ENCODE measurements at regions not wholly inside any gene's neighbourhood (a gene's known extent, or its start where the extent isn't known, plus 50 kb on each side); places are given as distances from the start of the nearest gene placed in this dataset.

DNA sequence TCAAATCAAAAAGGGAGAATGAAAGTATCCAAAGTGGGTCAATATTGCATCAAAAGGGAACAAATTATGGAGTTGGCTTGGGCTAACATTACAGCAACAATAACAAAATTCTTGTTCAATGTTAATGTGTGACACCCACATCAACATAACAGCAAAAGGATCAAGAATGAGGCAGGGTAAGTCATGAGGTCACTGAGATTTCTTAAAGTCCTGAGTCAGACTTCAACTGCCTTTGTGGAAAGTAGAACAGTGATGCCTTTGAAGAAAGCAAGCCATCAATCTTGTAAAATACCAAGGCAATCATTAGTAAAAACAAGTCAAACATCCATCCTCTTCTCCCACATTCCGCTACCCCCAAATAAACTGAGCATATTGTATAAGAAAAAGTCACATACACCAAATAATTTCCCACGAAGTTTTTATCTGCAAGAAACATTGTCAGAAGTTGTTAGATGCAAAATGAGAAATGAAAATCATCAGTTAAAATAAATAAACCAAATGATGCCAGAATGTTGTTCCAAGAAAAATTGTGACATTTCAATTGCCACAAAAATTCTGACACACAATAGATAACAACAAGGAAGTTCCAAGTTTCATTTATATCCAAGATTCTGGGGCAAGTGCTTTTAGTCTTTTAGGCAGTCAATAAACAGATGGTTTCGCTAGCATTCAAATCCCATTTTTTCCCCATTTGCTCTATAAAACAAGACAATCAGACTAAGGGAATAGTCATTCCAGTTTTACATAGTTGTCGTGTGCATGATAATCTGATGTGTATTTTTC is 216.1 kb upstream of the SETBP1 start:
- no peak for DNase-seq

DNA sequence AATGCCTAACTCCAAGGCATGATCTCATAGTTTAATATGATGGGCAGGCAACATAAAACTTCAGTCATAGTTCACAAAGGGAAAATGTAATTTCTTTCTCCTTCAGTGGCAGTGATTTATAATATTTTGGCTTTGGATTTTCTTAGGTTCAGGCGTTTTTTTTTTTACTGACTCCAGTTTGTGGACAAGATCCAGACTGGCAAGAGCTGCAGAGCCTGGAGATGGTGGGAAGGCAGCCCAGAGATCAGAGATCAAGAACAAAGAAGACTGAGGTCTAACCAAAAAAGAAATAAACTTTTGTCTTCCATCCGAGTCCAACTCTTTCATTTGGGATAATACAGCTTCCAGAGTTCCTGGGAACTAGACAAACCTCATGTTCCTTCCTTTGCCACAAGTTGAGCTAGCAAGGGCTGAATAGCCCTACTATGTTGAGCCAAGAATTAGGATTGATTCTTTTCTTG is 215.3 kb upstream of the SETBP1 start:
- no peak for DNase-seq

DNA sequence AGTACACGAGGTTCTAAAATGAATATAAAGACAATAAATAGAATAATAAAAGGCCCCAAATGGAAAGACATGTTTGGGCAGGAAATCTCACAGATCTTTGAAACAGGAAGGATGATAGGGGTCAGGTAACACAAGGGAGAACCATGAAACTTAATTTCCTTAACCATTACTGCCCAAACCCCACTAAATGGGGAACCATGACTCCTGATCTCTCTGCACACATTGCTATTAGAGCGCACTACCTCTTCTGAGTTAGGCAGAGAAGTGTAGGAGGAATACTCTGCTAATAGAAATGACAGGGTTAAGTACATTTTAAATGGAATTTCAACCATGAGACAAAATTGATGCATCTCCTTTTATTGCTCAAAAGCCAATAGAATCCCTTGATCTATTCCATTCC is 213.7 kb upstream of the SETBP1 start:
- no peak for DNase-seq

DNA sequence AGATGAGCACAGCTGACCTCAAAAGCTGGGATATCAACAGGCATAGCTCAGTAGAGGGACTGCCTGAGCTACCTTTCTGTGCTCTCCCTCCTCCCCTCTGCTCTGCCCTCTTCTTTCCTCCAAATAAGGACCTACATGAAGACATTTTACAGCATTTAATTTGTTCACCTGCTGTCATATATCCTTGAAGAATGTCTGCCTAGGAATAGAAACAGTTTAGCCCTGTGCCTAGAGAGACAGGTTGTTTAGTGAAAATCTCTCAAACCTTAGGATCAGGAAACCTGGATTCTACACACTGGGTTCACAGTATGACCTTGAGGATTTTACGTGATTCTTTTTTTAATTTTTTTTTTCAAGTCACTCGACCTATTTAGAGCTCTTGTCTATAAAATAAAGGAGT is 213.0 kb upstream of the SETBP1 start:
- DNase-seq = no peak

DNA sequence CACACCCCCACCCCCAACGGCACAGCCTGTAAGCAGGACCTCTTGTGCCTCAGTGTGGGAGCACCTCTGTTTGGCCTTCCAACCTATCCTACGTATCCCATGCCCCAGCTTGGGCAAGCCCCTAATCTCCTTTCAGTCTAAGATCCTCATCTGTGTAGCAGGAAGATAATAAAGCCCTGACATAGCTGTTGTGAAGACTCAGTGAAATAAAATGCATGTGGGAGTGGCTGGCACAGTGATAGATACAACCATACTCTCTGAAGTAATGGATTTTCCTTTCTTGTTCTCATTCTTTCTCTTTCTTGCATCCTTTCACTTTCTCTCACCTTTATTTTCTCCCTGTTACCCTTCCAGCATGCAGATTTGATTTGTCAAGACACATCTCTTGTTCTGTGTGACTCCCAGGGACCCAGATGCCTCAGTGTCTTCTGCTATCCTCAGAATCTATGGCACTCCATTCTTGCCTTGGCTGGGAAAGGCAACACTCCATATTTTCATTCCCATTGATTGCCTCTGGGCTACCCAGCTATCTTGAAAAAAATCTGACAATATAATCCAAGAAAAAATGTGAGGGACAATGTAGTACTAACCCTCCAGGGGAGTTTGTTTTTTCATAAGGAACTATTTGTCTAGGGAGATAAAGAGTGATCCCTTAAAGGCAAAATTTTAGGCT is 207.2 kb upstream of the SETBP1 start:
- DNase-seq = no peak

DNA sequence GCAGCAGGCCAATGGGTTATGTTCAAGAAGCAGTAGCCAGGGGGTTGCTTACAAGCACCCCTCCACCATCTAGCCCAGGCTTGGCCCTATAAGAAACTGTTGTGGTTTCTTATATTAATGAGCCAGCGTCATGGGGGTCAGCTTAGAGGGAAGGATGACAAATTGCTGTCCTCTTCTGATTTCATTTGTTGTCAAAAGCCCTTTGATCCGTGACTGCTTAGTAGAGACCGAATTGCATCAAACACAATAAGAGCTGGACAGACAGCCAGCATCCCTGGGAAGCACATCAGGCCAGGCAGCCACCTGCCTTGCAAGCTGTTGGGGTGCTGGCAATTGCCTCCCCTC is 206.6 kb upstream of the SETBP1 start:
- no peak for DNase-seq

DNA sequence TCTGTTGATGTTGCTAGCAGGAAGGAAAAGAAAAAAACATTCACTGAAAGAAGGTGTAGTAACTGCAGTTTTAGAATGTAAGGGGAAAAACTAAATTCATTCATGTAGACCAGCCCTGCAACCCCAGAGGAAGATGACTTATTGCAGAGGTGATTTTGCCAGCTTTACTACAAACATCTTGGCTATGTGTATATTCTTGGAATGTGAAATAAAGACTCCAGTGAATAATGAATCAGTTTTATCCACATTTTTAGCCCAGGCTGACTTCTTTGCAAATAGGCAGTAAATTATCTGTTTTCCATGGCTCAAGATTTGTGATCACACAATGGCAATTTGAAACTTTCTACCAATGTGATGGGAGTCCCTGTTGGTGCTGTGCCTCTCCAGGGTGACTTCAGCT is 206.1 kb upstream of the SETBP1 start:
- DNase-seq = no peak

DNA sequence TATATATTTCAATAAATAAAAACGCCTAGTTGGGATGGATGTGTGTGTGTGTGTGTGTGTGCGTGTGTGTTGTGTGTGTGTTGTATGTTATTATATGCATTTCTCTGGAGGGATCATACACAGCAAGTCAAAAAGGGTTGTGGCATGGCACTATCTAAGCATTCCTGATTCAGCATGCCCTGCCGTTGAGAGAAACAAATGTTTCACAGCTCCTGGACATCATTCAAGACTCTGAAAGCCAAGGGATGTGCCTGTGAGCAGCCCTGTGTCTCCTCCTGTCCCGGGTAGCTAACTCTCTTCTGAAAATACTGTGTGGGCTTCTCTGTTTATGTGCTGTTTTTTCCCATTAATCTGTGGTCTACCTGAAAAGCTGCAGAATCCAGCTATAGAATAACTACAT is 197.9 kb upstream of the SETBP1 start:
- no peak for DNase-seq

DNA sequence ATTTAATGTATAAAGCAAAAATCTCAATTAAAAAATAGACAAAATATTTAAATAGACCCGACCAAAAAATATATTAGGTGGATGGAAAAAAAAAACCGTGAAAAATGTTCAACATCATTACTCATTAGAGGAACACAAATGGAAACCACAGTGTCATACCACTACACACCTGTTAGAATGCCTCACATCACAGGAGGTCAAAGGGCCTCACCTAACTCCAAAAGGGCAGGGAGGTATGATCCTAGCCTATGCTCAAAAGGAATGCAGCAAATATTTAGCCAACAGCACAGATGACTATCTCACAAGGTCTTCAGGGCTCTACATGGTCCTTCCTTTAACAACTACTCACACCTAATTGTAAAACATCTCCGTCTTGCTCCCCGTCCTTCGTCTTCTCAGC is 185.5 kb upstream of the SETBP1 start:
- DNase-seq = no peak

DNA sequence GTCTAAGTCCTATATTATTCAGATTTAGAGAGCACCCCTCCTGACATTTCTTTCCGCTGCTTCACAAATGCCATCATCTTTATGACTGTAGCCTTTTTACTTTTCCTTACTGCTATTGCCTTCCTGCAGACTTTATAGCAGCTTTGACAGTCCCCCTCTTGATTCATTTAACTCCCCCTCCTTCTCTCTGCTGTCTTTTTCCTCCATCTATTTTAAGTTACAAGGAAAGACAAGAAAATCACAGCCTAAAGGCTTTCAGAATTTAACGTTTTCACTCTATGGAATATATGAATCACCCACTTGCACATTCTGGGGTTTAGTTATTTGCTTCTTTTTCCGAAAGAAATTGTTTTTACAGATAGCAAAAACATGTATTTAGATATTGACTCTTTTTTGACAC is 183.4 kb upstream of the SETBP1 start:
- DNase-seq = no peak

DNA sequence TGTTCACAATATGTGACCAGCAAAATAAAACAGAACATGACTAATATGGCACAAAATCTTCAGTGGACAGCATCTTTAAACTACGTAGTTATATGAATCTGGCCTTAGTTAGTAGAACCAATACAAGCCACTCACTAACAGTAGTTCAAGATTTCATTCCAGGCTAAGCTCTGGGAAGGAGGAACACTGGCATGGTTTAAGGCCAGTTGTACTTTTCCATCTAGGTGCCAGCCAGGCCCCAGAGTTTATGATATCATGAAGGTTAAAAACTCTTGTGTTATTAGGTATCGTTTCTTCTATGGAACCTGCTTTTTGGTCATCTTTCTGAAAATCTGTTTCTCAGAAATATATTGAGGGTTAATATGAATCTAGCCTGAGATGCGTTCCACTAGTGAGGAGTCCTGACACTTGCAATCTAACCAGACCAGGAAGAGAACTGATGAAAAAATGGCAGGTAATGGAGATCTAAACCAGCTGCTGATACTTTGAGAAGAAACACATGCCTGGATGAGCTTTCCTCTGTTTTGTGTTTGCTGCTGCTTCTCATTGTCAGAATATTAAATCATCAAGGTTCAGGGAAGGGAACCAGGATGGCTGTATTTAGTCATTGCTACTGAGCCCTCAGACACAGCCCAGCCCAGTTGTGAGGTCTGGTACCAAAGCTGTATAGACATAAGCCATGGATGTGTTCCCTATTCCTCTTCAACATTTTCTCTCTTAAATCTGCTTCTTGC is 182.8 kb upstream of the SETBP1 start:
- DNase-seq = no peak

DNA sequence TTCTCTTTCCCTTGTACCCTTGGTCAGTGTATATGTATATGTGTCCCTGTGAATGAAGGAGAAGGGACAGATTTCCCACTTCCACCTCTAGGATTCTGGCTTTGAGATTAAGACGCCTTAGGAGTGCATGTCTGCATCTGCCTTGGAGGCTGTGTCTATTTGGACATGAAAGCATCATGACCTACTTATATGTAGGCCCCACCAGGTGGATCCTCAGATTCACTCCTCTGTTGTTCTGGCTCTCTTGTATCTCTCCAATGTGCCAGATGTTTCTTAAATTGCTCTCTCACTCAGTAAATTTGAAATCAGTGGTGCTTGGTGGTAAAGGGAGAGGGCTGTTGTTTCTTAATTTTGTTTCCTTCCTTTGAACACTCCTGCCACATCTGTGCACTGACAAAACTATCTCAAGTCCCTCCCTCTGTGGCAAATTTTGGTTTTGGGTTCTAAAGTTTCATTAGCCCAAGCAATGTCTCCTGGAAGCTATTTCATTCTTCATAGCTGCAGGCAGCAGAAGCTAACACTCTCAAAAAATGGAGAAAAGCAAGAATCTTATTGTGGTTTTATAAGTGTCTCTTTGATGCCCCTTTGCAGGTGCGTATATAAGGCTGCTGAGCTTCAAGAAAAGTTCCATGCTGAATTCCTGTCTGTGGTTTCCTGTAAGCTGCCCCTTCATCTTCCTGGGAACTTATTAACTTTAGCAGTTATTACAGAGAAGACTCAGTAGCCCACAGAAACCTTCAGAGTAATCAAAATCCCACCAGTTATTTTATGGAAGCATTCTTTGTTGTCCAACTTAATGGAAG is 179.7 kb upstream of the SETBP1 start:
- DNase-seq = no peak

DNA sequence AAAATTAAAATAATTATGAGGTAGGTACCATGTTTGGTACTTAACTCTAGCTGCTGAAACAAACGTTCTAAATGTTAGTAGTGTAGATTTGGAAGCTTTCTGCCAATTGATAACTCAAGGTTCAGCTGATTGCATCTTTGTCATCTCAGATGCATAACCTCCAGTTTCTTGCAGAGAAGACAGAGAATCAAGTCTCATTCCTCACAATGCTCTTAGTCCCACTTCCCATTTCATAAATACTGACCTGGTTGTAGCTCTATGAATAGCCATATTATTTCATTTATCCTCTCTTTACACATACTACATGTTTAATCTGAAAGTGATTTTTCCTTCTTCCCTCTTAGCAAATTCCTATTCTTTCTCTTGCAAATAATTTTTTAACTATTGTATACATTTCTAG is 178.5 kb upstream of the SETBP1 start:
- DNase-seq = no peak

DNA sequence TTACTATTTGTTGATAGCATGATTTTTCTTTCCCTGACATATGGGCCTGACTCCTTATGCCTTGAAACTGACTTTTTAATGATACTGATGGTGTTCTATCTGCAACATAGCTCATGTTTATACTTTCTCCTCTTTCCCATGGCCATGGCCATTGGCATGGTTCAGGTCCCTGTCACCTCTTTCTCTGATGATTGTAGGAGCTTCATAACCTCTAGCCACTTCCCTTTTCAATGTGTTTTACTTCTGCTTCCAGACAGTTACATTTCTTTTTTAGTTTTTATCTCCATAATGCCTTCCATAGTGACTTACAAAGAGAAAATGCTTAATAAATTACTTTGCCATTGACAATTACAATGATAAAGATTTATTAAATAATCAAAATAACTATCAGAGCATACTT is 177.9 kb upstream of the SETBP1 start:
- DNase-seq = no peak

DNA sequence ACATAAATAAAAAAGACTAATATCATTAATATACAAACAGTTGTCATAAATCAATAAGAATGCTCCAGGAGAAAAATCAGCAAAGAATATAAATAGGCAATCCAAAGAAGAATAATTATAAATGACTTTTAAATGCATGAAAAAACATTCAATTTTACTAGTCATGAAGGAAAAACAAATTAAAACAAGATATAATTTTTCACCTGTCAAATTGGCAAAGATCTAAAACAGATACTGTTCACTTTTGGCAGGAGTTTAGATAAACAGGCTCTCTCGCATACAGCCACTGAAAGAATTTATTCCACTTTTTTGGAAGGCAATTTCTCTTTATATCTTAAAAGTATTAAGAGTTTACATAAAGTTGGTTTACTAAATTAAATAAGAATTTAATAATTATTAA is 176.8 kb upstream of the SETBP1 start:
- no peak for DNase-seq

DNA sequence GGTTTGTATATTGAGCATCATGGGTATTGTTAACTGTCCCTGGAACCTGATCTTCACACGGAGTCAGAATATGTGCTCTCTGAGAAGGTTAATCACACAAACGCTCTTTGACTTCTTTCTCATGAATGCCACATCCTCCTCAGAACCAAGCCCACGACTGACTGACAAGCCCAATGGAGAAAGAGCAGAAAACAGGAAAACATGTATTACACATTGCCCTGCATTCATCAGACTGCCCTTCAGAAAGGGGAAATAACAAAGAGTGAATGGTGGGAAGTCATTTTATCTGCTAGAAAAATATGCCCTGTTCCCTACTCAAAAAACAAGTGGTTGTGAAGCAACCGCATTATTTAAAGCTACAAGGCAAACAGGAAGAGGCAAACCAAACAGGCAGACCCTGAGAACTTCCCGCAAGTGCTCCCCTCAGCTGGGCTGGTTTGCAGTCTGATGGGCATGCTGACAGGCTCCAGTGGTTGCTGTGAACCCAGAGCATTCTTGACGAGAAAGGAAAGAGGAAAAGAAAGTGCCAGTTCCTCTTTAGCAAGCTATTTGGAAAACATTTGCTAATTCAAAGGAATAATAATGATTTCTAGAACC is 172.9 kb upstream of the SETBP1 start:
- no peak for DNase-seq

DNA sequence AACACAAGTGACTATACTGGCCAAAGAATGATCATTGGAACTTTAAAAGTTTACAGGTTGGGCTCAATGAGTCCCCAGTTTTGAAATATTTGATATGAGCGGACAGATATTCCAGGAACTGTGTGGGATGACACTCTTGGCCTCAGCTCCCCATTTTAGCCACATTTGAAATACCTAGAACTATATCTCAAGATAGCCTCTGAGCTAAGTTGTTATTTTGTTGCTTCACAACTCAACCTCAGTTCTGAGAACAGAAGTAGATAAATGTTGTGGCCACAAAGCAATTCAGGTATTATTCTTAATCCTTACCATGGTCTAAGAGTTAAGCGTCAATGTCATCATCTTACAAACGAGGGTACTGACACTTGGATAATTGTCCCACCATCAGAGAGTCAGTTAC is 172.2 kb upstream of the SETBP1 start:
- no peak for DNase-seq

DNA sequence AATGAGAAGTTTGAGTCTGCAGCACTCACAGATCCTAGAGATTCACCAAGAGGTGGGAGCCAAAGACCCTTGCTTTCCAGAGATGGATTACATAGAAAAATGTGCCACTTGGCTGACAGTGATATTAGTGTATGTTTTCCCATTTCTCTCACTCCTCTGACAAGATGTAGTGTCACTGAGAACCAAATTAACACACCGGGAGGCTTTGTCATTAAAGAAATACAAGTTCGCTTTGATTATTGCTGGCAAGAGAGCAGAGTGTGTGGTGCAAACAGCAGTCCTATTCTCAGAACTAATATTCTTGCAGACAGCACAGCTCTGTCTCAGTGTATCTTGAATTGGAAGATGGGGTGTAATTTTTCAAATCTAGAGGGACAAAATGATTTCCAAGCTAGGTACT is 171.6 kb upstream of the SETBP1 start:
- DNase-seq = no peak

DNA sequence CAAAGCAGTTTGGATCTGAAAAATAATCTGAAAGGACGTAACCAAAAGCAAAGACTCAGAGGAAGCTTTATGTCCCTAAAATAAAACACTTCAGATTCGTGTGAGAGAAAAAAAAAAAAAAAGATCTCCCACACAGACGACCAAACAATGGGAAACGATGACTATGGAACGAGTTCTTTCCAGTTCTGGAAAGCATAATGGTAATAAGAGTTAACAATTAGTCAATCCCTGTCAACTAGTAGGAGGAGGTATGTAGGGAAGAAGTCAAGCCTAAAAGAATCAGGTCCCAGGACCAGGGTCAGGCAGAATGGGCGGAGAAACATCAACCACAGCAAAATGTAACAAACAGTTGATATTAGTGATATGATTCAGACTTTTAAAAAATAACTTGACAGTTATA is 170.3 kb upstream of the SETBP1 start:
- DNase-seq = no peak

DNA sequence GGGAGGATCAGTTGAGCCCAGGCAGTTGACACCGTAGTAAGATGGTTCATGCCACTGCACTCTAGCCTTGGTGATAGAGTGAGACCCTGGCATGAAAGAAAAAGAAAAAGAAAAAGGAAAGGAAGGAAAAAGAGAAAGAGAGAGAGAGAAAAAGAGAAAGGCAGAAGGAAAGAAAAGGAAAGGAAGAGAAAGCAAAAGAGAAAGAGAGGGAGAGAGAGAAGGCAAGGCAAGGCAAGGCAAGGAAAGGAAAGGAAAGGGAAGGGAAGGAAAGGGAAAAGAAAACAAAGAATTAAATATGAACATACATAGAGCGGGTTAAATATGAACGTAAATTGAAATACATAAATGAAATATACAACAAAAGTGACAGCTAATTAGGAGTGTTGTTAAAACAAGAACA is 167.5 kb upstream of the SETBP1 start:
- DNase-seq = no peak

DNA sequence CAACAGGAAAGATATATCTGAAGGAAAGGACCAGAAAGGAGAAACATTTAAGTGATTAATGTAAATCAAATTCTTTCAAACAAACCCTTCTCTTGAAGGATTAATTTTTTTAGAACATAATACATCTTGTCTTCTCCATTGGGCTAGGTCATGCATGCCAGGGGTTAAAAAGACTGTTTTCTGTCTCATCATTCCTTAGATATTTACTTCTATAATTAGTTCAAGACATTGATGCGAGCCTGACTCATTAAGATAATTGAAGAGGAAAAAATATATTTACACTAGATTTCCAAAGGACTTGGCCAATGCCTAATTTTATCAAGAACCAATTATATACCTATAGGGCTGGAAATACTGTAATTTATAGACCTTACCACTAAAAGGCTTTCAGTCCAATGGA is 166.6 kb upstream of the SETBP1 start:
- no peak for DNase-seq

DNA sequence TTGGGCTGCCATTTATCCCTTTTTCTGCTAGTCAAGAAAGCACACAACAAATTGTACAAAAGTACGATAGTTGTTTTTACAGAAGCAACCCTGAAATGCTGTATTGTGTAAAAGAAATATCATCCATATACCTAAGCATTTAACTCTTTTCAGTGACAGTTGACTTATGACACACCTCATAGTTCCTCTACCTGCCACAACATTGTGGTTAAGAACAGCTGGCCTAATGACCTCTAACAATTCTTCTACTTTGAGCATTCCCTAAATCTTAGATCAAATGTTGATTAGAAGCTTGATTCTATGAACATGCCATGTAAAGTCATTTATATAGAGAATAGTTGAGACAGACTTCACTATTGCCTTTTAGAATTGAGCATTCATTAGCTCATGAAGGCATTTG is 165.9 kb upstream of the SETBP1 start:
- DNase-seq = no peak

DNA sequence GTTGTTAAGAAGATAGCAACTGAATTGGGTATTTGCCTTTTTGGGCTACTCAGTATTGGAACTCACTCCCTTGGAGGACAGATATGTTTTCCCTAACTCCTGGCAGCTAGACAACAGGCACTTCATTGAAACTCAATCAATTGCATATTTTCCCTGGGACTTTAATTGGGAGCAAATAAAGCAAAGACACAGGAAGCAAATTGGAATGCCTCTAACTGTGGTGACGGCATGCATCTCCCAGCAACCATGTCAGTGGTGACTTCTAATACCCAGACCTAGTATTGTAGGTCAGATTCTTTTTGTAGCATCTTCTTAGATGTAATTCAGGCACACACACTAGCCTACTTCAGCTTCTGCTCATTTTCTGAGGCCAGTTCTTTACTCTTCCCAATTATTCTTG is 164.2 kb upstream of the SETBP1 start:
- DNase-seq = no peak

Data from T-helper 1 cell (primary cell).